ENCODE measurements at regions not wholly inside any gene's neighbourhood (a gene's known extent, or its start where the extent isn't known, plus 50 kb on each side); places are given as distances from the start of the nearest gene placed in this dataset.
A peak's percentile ranks its signal among the peaks of the same experiment; 100 is the strongest.

DNA sequence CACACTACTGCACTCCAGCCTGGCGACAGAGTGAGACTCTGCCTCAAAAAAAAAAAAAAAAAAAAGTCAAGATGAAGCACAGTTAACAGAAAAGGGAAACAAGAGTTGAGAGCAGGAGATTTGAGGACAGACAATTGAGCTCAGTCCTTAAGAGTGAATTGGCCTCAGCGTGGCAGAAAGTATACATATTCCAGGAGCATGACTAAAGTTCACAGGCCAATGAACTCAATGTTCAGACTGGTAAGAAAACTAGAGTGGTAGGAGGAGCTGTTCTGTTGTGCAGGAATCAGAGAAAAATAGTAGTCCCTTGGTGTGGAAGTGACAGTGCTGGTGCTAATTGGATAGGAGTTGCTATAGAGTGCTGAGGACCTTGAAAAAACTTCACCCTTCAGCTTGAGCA lies 60.0 kb downstream of the NRN1 start:
- H3K9me3 ChIP-seq (replicated peaks) = no peaks in the 10 kb centered on the region; the same call in 1 of the 2 replicates
- no peaks in the 10 kb centered on the region for H3K27me3 ChIP-seq
- no peaks in the 10 kb centered on the region for H3K4me1 ChIP-seq
- no peak overlapping the region for H3K4me3 ChIP-seq
- H3K36me3 ChIP-seq = no peaks in the 10 kb centered on the region
- DNase-seq = no peak
- H3K27ac ChIP-seq = no peak overlapping the region

DNA sequence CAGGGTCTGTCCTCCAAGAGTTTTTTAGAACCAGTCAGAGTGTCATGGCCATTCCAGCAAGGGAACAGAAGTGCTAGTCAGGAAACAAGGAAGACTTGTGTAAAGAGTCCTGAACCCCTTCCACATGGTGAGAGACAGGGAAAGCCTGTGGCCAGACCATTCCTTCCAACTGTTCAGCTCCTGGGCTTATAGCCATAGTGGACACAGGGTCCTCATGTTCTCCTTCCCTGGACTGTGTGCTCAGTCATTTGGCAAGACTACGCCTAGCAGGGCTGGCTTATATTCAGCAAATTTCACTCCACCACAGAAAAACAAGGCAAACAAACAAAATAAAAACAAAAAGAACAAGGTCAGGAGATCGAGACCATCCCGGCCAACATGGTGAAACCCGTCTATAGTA lies 60.5 kb downstream of the NRN1 start:
- Histone ChIP-seq H3K27me3 (no peaks in the 10 kb centered on the region), H3K27ac (no peak overlapping the region), H3K4me3 (no peak overlapping the region), H3K4me1 (no peaks in the 10 kb centered on the region), H3K9me3 (replicated peaks) (no peaks in the 10 kb centered on the region; the same call in 1 of the 2 replicates), H3K36me3 (no peaks in the 10 kb centered on the region)
- DNase-seq = no peak

DNA sequence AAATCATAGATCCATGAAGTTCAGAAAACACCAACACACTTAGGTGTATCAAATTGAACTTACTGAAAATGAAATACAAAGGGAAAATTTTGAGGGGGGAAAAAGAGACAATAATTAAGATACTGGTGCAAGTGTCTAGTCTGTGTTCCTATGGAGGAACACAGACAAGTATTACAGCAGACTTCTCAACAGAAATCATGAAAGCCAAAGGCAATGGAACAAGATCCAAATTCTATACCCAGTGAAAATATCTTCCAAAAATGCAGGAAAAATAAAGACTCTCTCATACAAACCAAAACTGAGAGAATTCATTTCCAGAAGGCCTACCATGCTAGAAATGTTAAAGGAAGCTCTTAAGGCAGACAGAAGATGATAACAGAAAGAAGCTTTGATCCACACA lies 63.1 kb downstream of the NRN1 start:
- Histone ChIP-seq H3K9me3 (replicated peaks) (no peaks in the 10 kb centered on the region; the same call in 1 of the 2 replicates), H3K27ac (no peak overlapping the region), H3K4me3 (no peak overlapping the region), H3K4me1 (peaks cover 7% of the 10 kb centered on the region), H3K27me3 (no peaks in the 10 kb centered on the region), H3K36me3 (no peaks in the 10 kb centered on the region)
- no peak for DNase-seq

DNA sequence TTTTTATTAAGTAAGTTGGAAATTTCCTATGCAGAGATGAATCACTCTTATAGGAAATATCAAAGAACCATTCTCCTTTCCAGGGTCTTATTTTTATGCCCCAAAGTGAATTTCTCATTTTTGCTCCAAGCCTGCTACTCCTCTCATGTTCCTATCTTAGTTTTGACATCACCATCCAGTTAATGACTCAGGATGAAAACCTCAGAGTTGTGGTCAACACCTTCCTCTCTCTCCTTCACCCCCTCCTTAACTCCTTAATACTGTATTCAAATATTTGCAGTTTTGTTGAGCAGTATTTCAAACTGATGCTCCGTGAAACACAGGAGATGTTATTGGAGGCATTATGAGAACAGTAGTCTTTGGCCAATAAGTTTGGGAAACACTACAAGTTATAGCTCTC lies 64.1 kb downstream of the NRN1 start:
- Histone ChIP-seq H3K4me3 (no peak overlapping the region), H3K27me3 (no peaks in the 10 kb centered on the region), H3K36me3 (no peaks in the 10 kb centered on the region), H3K9me3 (replicated peaks) (no peaks in the 10 kb centered on the region; the same call in 1 of the 2 replicates), H3K27ac (no peak overlapping the region), H3K4me1 (peaks cover 13% of the 10 kb centered on the region)
- DNase-seq = no peak

DNA sequence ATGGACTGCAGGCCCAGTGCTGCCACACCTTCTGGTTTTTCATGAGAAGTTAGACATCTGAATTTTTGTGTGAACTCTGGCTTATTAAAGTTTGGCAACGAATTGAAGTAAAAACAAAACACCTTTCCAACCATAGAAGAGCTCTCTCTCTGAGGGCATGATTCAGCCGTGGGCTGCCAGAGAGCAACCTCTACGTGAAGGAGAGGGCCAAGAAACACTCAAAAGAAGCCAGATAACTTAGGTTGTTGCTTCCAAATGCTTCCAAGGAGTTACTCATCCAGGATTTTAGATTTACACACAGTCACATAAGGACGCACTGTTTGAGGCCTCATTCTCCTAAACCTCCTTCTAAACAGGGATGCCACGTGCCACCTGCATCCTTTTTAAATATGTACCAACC lies 65.5 kb downstream of the NRN1 start:
- Histone ChIP-seq H3K9me3 (replicated peaks) (no peaks in the 10 kb centered on the region; the same call in 1 of the 2 replicates), H3K27ac (no peak overlapping the region), H3K4me3 (no peak overlapping the region), H3K4me1 (peaks cover 18% of the 10 kb centered on the region), H3K36me3 (no peaks in the 10 kb centered on the region), H3K27me3 (no peaks in the 10 kb centered on the region)
- no peak for DNase-seq

DNA sequence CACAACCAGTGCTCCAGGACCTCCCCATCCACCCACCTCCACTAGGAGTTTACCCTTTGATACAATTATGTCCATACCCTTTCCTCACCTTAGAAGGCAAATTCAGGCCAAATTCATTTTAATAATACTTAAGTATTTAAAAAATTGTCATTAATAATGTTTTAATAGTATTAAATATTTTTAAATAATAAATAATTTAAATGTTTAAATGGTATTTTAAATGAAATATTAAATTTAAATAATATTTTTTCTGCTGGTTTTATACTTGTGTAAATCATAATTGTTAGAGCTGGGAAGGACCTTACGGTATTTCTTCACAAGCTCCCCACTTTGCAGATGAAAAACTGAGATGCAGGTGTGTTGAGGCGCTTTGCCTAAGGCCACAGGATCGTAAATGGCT lies 67.8 kb downstream of the NRN1 start:
- H3K4me1 ChIP-seq = peaks cover 21% of the 10 kb centered on the region
- no peak for DNase-seq
- H3K36me3 ChIP-seq = no peaks in the 10 kb centered on the region
- H3K27me3 ChIP-seq = no peaks in the 10 kb centered on the region
- no peak overlapping the region for H3K27ac ChIP-seq
- no peaks in the 10 kb centered on the region; the same call in 1 of the 2 replicates for H3K9me3 ChIP-seq (replicated peaks)
- no peak overlapping the region for H3K4me3 ChIP-seq

DNA sequence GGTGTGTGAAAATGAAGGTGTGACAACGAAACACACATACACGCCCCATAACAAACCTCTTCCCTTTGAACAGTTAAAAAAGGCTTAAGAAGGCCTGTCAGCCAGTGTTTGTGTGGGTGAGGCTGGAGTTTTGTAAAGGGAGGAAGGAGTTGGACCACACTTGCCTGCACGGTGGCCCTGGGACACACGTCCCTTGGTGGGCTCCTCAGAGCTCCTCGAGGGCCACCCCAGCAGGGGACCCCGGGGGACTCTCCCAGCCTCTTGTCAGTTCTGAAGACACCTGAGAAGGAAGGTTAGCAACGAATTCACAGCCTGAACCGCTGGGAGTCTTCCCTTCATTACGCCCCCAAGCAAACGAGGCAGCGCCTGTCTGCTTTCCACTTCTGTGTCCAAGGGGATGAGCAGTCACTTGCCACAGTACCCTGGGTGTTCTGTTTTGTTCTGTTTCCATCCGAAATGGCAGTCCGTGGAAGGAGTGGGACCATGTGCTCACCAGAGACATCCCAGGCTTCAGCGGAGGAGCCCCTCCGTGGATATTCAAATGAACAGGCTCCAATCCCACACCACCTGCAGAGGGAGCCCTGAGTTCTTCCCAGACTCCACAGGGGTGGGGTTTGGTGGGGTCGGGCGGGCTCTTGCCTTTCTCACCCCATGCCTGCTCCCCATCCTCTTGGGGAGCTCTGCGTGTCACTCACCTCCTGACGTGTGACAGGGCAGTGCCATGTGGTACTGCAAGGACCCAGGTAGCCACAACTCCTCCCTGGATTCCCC lies 68.6 kb downstream of the NRN1 start:
- H3K36me3 ChIP-seq = no peaks in the 10 kb centered on the region
- no peaks in the 10 kb centered on the region for H3K9me3 ChIP-seq (replicated peaks)
- peaks cover 21% of the 10 kb centered on the region for H3K4me1 ChIP-seq
- no peaks in the 10 kb centered on the region for H3K27me3 ChIP-seq
- peak overlapping the region; percentile 92 for H3K27ac ChIP-seq
- peak; percentile 14 to 35 for DNase-seq
- H3K4me3 ChIP-seq = no peak overlapping the region

DNA sequence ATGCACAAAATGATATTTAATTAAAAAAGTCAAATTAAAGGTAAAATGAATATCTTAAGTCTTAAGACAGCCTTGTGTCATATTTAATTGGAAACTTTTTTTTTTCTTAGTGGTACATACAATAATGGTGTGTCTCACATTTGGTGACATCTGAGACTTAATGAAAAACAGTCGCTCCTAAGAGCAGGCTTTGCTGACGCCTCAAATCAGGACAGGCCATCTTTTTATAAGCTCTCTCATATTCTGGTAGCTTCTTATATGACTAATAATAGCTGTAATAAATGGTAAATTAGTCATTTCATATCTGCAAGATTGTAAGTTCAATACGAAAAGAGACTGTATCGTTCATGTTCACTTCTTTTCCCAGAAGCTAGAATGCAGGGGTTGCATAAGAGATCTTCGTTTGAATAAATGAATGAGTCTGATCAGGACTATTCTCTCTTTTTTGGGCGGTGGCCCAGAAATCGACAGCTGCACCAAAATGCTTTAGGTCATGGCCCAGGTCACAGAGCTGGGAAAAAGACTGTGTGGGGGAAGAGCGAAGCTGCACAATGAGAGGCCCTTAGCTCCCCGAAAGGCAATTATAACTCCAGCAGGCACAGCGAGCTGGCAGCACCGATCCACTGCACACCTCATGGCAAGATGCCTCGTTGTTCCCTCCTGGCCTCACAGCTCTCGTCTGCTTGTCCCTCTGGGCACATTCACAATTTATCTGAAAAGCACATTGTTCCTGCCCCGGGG lies 69.4 kb downstream of the NRN1 start:
- Histone ChIP-seq H3K9me3 (replicated peaks) (no peaks in the 10 kb centered on the region), H3K27ac (peak overlapping the region; percentile 92), H3K27me3 (no peaks in the 10 kb centered on the region), H3K4me3 (peak overlapping the region; percentile 38), H3K4me1 (peaks cover 21% of the 10 kb centered on the region), H3K36me3 (no peaks in the 10 kb centered on the region)
- DNase-seq = peak; percentile 86 to 91

DNA sequence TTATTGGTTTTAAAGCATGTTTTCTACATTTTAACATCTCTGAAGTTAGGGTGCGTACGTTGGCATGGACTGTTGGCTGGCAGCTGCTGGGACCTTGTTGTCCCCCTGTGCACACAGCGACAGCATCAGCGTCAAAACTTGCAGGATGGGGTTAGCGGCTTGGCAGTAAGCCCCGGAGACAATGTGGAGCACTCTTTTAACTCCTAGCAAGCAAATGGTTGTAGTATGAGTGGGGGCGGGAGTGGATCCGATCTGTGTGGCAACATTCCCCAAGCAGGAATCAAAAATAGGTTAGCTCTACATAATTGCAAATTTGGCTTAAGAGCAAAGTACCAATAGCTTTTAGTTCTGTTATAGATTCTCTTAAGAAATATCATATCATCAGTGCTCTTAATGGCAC lies 70.1 kb downstream of the NRN1 start:
- H3K36me3 ChIP-seq = no peaks in the 10 kb centered on the region
- H3K9me3 ChIP-seq (replicated peaks) = no peaks in the 10 kb centered on the region
- H3K27me3 ChIP-seq = no peaks in the 10 kb centered on the region
- peak overlapping the region; percentile 92 for H3K27ac ChIP-seq
- peak overlapping the region; percentile 38 for H3K4me3 ChIP-seq
- DNase-seq = peak; percentile 76 to 79
- peaks cover 21% of the 10 kb centered on the region for H3K4me1 ChIP-seq

DNA sequence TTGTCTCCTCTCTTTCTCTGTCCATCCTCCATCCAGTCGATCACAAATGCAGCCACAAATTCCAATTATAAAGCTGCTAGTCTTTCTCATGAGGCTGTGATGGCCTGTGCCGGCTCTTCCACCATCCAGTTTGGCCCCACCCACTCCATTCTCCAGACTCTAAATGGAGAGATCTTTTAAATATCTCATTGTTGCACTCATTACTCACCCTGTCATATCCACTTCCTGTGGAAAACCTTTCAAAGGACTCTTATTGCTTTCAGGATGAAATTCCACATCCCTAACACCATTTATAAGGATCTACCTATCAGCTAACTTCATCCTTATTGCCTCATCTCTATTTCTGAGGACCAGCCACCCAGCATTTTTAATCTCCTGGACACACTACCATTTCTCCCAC lies 70.6 kb downstream of the NRN1 start:
- H3K27me3 ChIP-seq = no peaks in the 10 kb centered on the region
- peak; percentile 22 to 56 for DNase-seq
- H3K27ac ChIP-seq = peak overlapping the region; percentile 92
- no peaks in the 10 kb centered on the region for H3K9me3 ChIP-seq (replicated peaks)
- H3K4me3 ChIP-seq = peak overlapping the region; percentile 38
- peaks cover 21% of the 10 kb centered on the region for H3K4me1 ChIP-seq
- no peaks in the 10 kb centered on the region for H3K36me3 ChIP-seq

DNA sequence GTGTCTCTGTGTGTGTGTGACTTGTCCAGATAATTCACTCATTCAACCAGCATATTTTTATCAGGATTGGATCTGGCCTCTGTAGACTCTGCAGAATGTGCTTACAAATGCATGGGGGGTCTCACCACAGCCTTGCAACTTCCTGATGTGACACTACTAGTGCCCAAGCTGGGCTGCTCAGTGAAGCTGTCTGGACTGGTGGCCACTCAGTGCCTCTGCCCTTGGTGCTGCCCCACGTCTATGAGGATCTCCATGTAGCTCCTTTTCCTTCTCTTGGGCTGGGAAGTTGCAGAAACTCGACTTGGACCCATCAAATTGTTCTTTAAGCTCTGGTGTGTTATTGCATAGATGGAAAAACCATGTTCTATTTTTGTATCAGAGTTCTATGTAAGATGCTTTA lies 75.8 kb downstream of the NRN1 start:
- no peak for DNase-seq
- H3K27me3 ChIP-seq = no peaks in the 10 kb centered on the region
- no peak overlapping the region for H3K27ac ChIP-seq
- no peaks in the 10 kb centered on the region for H3K36me3 ChIP-seq
- H3K4me3 ChIP-seq = no peak overlapping the region
- no peaks in the 10 kb centered on the region for H3K9me3 ChIP-seq (replicated peaks)
- 0 out of 2 replicates have a peak, but pooled peaks cover 3% of the 10 kb centered on the region for H3K4me1 ChIP-seq

DNA sequence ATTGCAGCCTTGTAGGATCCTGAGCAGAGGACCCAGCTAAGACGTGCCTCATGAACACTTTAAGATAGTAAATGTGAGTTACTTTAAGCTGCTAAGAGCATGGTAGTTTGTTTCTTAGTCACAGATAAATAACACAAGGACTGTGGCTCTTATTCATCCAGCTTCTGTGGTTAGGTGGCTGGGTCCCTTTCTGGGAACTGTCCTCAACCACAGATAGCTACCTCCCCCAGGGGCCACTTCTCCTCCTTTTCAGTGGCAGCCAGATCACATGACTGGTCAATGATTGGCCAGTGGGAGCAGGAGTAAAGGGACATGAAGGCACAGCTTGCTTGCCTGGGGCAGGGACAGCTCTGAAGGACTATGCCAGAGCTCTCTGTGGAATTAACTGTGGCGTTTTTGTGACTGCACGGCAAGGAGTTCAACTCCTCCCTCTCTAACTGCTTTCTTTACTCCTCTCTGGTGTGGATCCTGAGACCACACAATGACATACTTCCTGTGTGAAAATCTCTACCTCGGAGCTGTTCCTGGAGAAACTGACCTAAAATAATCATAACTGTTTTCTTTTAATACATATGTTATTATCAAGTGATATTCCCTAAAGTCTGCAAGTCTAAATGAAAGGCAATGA lies 76.5 kb downstream of the NRN1 start:
- Histone ChIP-seq H3K4me1 (no peaks in the 10 kb centered on the region), H3K4me3 (no peak overlapping the region), H3K27me3 (no peaks in the 10 kb centered on the region), H3K27ac (no peak overlapping the region), H3K36me3 (no peaks in the 10 kb centered on the region), H3K9me3 (replicated peaks) (no peaks in the 10 kb centered on the region)
- DNase-seq = no peak

DNA sequence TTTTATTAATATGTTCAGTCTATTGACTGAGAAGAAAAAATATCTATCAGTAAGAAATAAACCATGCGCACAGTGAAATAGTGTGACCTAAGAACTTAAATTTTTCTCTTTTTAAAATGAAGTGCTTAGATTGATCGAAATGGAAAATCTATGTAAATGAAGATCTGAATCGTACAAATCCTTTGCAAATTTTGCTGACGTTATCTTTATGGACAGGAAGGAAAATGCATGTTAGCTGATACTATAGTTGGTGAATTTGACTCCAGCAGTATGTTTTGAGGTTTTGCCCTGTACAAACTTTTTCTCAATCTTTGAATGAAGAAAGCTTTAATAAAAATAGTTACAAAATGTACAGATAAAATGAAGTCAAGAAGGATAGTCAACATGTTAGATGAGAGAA lies 82.9 kb downstream of the NRN1 start:
- Histone ChIP-seq H3K4me3 (no peak overlapping the region), H3K4me1 (no peaks in the 10 kb centered on the region), H3K9me3 (replicated peaks) (no peaks in the 10 kb centered on the region), H3K36me3 (no peaks in the 10 kb centered on the region), H3K27me3 (no peaks in the 10 kb centered on the region), H3K27ac (no peak overlapping the region)
- no peak for DNase-seq

DNA sequence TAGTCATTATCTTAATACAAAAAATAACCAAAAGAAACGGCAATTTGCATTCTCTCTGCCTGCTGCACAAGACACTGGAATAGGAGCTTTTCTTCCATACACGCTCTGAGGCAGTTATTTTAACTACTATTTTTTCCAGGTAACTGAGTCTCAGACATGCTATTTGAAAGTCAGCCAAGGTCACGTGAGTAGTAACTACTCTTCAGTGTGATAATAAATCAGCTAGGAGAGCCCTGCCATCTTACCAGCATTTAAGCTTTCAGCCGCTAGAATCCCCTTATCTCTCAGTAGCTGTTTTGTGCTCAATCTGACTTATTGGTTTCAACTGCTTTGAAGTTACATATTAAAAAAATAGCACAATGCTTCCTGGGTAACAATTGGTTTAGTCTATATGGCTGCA lies 84.5 kb downstream of the NRN1 start:
- Histone ChIP-seq H3K36me3 (no peaks in the 10 kb centered on the region), H3K9me3 (replicated peaks) (no peaks in the 10 kb centered on the region), H3K27me3 (no peaks in the 10 kb centered on the region), H3K4me3 (no peak overlapping the region), H3K4me1 (no peaks in the 10 kb centered on the region), H3K27ac (no peak overlapping the region)
- no peak for DNase-seq

DNA sequence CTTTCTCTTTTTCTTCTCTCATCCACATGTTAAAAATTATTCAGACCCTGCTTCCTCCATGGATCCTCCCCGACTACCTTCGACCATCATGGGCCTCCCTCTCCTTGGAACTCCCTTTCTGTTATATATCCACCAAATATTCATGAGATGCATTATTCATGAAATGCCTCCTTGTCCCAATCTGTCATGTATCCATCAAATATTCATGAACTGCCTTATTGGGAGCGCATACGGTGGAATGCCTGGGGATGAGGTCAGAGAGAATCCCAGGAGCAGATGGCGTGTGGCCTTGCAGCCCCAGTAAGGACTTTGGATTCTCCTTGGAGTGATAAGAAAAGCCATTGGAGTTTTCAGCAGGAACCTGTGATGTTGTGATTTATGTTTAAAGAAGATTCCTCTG lies 97.0 kb downstream of the NRN1 start:
- Histone ChIP-seq H3K27me3 (no peaks in the 10 kb centered on the region), H3K4me1 (peaks cover 2% of the 10 kb centered on the region; the same call in 1 of the 2 replicates), H3K9me3 (replicated peaks) (no peaks in the 10 kb centered on the region), H3K36me3 (no peaks in the 10 kb centered on the region), H3K4me3 (no peak overlapping the region), H3K27ac (no peak overlapping the region)
- DNase-seq = no peak

All from SJCRH30 (cell line).